GM18909 (cell line): ENCODE measurements at regions not wholly inside any gene's neighbourhood (a gene's known extent, or its start where the extent isn't known, plus 50 kb on each side); places are given as distances from the start of the nearest gene placed in this dataset.
"Not testable (repeated sequence)": the region's sequence is repeated elsewhere in the genome, so short reads cannot be mapped to it uniquely, and the experiment has no call there.

Source experiments
- ATAC-seq: cut with Tn5 transposase; IDR thresholded peaks from one replicate; pipeline ENCODE4 v1.9.1; 2021; ENCODE audit warnings: mild to moderate bottlenecking; ENCODE audit not compliant: unreplicated experiment, poor library complexity

- no peak for ATAC-seq
These were observed 749.7 kb upstream of the ADGRB3 start for GRCh38 chr6:67885081-67886033.

GRCh38 chr6:67884442-67884841 lies 750.6 kb upstream of the ADGRB3 start:
- no peak for ATAC-seq

GRCh38 chr6:67883500-67884366 lies 751.3 kb upstream of the ADGRB3 start:
- ATAC-seq = no peak

GRCh38 chr6:67882436-67883311 lies 752.4 kb upstream of the ADGRB3 start:
- no peak for ATAC-seq

- no peak for ATAC-seq
These were observed 753.4 kb upstream of the ADGRB3 start for GRCh38 chr6:67881706-67882065.

- no peak for ATAC-seq
These were observed 754.0 kb upstream of the ADGRB3 start for GRCh38 chr6:67880939-67881705.

GRCh38 chr6:67880343-67880742 lies 754.7 kb upstream of the ADGRB3 start:
- ATAC-seq = not testable (repeated sequence)

GRCh38 chr6:67879928-67880327 lies 755.2 kb upstream of the ADGRB3 start:
- ATAC-seq = not testable (repeated sequence)

GRCh38 chr6:67879105-67879904 lies 755.8 kb upstream of the ADGRB3 start:
- ATAC-seq = not testable (repeated sequence)

- ATAC-seq = not testable (repeated sequence)
These were observed 756.9 kb upstream of the ADGRB3 start for GRCh38 chr6:67878216-67878615.

- no peak for ATAC-seq
These were observed 757.8 kb upstream of the ADGRB3 start for GRCh38 chr6:67877288-67877687.

- no peak for ATAC-seq
These were observed 759.2 kb upstream of the ADGRB3 start for GRCh38 chr6:67875877-67876383.

GRCh38 chr6:67870321-67870720 lies 764.8 kb upstream of the ADGRB3 start:
- no peak for ATAC-seq

- no peak for ATAC-seq
These were observed 771.7 kb upstream of the ADGRB3 start for GRCh38 chr6:67863346-67863745.

- no peak for ATAC-seq
These were observed 781.0 kb upstream of the ADGRB3 start for GRCh38 chr6:67854098-67854497.

GRCh38 chr6:67839818-67840217 lies 795.3 kb upstream of the ADGRB3 start:
- no peak for ATAC-seq

- ATAC-seq = no peak
These were observed 809.7 kb upstream of the ADGRB3 start for GRCh38 chr6:67825201-67825895.

- ATAC-seq = no peak
These were observed 816.8 kb upstream of the ADGRB3 start for GRCh38 chr6:67818322-67818721.
